Glutamatergic neuron (in vitro differentiated cells): ENCODE measurements at regions not wholly inside any gene's neighbourhood (a gene's known extent, or its start where the extent isn't known, plus 50 kb on each side); places are given as distances from the start of the nearest gene placed in this dataset.

Source experiments
- DNase-seq: peaks from one replicate; pipeline ENCODE4 v3.0.0; 2022
- H3K27ac Mint-ChIP-seq: one replicate; pipeline ENCODE4 v1.8.0; 2020; ENCODE audit warnings: mild to moderate bottlenecking, mixed read lengths, inconsistent platforms; ENCODE audit not compliant: unreplicated experiment
- H3K27me3 Mint-ChIP-seq: one replicate; pipeline ENCODE4 v1.8.0; 2020; ENCODE audit warnings: mild to moderate bottlenecking, moderate library complexity, mixed read lengths, inconsistent platforms; ENCODE audit not compliant: unreplicated experiment
- H3K36me3 Mint-ChIP-seq: one replicate; pipeline ENCODE4 v1.8.0; 2020; ENCODE audit warnings: mild to moderate bottlenecking, mixed read lengths, inconsistent platforms; ENCODE audit not compliant: unreplicated experiment
- H3K4me1 Mint-ChIP-seq: one replicate; pipeline ENCODE4 v1.8.0; 2020; ENCODE audit warnings: mild to moderate bottlenecking, low read depth, mixed read lengths, inconsistent platforms; ENCODE audit not compliant: unreplicated experiment
- H3K4me3 Mint-ChIP-seq: one replicate; pipeline ENCODE4 v1.8.0; 2020; ENCODE audit warnings: mild to moderate bottlenecking, mixed read lengths, inconsistent platforms; ENCODE audit not compliant: unreplicated experiment
- H3K9me3 Mint-ChIP-seq: one replicate; pipeline ENCODE4 v1.8.0; 2020; ENCODE audit warnings: mild to moderate bottlenecking, moderate library complexity, mixed read lengths, inconsistent platforms; ENCODE audit not compliant: unreplicated experiment
- TF ChIP-seq, protein P1 (sequence below): fragments of 200-600 bp; sonication (generic); IDR thresholded peaks from one replicate; pipeline ENCODE4 v1.5.0; 2021; ENCODE audit not compliant: partially characterized antibody, unreplicated experiment

- Mint-ChIP-seq H3K36me3 (no peaks in the 10 kb centered on the region), H3K27ac (no peak overlapping the region), H3K9me3 (peaks cover 2% of the 10 kb centered on the region), H3K4me1 (no peaks in the 10 kb centered on the region), H3K4me3 (no peak overlapping the region), H3K27me3 (no peaks in the 10 kb centered on the region)
- DNase-seq = no peak
- TF ChIP-seq, protein P1, sequence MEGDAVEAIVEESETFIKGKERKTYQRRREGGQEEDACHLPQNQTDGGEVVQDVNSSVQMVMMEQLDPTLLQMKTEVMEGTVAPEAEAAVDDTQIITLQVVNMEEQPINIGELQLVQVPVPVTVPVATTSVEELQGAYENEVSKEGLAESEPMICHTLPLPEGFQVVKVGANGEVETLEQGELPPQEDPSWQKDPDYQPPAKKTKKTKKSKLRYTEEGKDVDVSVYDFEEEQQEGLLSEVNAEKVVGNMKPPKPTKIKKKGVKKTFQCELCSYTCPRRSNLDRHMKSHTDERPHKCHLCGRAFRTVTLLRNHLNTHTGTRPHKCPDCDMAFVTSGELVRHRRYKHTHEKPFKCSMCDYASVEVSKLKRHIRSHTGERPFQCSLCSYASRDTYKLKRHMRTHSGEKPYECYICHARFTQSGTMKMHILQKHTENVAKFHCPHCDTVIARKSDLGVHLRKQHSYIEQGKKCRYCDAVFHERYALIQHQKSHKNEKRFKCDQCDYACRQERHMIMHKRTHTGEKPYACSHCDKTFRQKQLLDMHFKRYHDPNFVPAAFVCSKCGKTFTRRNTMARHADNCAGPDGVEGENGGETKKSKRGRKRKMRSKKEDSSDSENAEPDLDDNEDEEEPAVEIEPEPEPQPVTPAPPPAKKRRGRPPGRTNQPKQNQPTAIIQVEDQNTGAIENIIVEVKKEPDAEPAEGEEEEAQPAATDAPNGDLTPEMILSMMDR = no peak
Measured at GRCh38 chr3:31248563-31248992, 284.1 kb upstream of the STT3B start.

GRCh38 chr3:31249545-31249944 lies 283.2 kb upstream of the STT3B start:
- H3K27ac Mint-ChIP-seq = no peak overlapping the region
- H3K9me3 Mint-ChIP-seq = peaks cover 2% of the 10 kb centered on the region
- H3K4me3 Mint-ChIP-seq = no peak overlapping the region
- no peak for DNase-seq
- TF ChIP-seq, protein P1 = no peak
- no peaks in the 10 kb centered on the region for H3K4me1 Mint-ChIP-seq
- H3K27me3 Mint-ChIP-seq = no peaks in the 10 kb centered on the region
- H3K36me3 Mint-ChIP-seq = no peaks in the 10 kb centered on the region

DNA sequence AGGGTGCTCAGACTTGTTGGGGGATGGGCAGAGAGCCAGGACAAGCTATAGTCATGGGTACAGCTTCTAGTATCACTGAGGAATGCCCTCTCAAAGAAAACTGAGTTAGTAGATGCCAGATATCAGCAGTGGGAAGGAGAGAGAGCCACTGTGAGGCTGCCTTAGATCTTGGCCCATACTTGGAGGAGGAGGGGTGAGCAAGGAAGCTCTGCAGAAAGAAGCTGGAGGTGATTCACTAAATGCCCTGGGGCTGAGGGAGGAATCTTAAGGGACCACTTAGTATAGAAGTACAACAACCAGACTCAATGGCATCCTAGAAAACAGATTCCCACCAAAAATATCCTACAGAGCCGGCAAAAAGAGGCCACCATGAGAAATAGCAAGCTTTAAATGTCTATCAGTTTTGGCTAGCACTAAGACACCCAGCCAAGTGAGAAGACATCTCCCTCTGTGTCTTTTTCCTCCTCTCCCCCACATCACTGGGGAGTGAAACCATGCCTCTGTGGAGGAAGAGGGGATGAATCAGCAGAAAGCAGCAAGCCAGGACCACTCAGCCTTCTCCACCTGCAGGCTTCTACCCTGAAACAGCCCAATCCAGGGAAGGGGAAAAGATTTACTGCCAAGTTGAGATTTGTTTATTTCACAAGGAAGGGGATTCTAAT lies 282.5 kb upstream of the STT3B start:
- no peak for DNase-seq
- Mint-ChIP-seq H3K9me3 (no peaks in the 10 kb centered on the region), H3K4me3 (no peak overlapping the region), H3K27ac (no peak overlapping the region), H3K36me3 (no peaks in the 10 kb centered on the region), H3K4me1 (no peaks in the 10 kb centered on the region), H3K27me3 (no peaks in the 10 kb centered on the region)
- TF ChIP-seq, protein P1 = no peak

DNA sequence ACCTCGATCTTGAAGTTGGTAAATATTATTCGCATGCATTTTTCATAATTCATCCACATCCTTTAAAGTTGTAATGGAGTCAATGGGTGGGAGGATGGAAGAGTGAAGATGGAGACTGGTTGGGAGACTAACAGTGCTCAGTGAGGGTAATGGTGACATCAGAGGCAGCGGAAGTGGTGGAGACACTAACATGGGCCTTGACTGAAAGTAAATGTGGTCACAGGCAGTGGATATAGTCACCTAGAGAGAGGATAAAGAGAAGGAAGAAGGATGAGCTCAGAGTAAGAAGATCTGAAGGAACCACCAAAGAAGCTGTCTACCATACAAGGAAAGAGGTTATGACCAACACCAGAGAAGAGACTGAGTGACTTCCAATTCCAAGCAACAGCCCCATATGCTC lies 281.6 kb upstream of the STT3B start:
- TF ChIP-seq, protein P1 = no peak
- H3K4me3 Mint-ChIP-seq = no peak overlapping the region
- H3K4me1 Mint-ChIP-seq = no peaks in the 10 kb centered on the region
- no peaks in the 10 kb centered on the region for H3K27me3 Mint-ChIP-seq
- H3K27ac Mint-ChIP-seq = no peak overlapping the region
- no peaks in the 10 kb centered on the region for H3K36me3 Mint-ChIP-seq
- no peaks in the 10 kb centered on the region for H3K9me3 Mint-ChIP-seq
- DNase-seq = no peak

DNA sequence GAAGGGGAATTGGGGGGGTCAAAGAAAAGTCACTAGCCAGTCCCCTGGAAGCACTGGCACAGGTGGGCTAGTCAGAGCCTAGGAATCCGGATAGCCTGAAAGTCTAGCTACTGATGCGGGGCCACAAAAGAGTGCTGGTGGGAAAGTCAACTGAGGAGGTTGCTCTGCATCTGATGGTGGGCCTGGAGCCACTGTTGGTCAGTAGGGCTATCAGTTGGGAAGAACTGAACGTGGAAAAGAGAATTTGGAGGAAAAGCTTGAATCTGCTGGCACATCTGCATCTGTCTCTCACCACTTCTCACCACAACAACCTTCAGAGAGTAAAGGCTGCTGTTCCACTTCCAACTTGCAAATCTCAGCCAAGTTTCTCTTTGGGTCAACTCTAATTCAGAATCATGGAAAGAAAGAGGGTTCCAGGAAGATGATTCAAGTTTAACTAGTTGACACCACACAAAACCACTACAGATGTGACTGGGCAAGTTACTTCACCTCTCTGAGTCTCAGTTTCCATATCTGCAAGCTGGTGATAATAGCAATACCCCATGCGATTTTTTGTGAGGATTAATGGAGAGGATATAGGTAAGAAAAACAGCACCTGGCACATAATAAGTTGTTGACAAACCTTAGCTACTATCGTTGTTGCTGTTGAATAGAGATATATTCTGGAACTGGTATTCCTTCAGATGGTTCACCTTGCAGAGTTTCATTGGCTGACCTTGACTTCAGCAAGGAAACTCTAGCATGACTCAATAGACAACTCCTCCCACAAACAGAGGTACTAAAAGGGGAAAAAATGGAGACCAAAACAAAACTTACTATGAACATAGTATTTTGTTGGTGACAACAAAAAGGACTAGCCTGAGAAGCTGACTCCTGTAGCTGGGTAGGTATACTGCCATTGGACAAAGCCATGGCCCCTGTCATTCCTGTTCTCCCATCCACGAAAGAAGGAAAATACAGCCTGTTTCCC lies 280.2 kb upstream of the STT3B start:
- TF ChIP-seq, protein P1 = no peak
- Mint-ChIP-seq H3K9me3 (no peaks in the 10 kb centered on the region), H3K4me3 (no peak overlapping the region), H3K36me3 (no peaks in the 10 kb centered on the region), H3K27ac (no peak overlapping the region), H3K27me3 (no peaks in the 10 kb centered on the region), H3K4me1 (no peaks in the 10 kb centered on the region)
- no peak for DNase-seq
